ENCODE measurements at regions not wholly inside any gene's neighbourhood (a gene's known extent, or its start where the extent isn't known, plus 50 kb on each side); places are given as distances from the start of the nearest gene placed in this dataset.

DNA sequence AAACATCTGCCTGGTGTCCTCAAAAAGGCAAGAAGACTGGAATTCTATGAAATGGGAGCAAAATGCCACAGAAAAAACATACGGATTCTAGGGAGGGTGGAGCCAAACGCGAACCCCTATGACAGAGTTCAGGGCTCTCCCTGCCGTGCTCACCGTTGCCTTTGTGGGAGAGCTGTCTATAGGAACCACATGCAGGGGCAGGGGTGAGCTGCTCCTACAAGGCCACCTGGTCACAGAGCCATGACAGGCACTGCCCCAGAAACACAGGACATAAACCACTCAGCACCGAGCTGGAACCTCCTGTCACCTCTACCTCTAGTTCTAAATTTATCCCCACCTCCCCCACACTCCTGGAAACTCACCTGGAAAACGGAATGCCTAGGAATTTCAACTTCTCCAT lies 155.1 kb upstream of the ZNF32 start:
- DNase-seq (ENCODE audit: insufficient read length) (no peak), FAIRE-seq (no peak)
- TF ChIP-seq POLR2AphosphoS5 (IDR thresholded peaks at IDR 0.05; ENCODE audit: low read depth, low read length) = no peak
- no peak for TF ChIP-seq TAF1 (IDR thresholded peaks at IDR 0.05; ENCODE audit: borderline replicate concordance, low read depth, low read length)
- TF ChIP-seq POLR2A (IDR thresholded peaks at IDR 0.05; ENCODE audit: low read depth, low read length) = no peak

DNA sequence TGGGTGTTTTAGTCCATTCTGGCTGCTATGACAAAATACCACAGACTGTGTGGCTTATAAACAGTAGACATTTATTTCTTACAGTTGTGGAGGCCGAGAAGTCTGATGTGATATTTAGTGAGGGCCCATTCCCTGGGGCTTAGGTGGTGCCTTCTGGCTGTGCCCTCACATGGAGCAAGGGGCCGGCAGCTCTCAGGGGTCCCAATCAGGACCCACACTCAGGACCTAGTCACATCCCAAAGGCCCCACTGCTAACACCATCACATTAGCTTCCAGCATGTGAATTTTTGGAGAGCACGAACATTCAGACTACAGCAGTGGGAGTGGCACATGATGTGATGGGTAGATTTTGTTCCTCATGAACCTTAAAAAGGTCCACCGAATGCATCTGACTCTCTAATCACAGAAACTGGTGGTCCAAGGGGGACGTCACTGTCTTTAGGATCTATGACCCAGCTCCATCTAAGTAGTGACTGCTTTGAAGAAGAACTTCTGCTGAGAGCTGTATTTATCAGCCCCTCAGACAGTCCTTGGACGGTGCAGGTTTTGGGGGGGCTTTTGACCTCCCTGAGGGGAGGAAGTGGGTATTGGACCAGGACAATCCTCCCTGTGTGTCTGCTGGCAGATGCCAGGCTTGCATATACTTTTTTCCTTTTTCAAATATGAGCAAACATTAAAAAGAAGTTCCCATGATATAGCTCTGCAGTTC lies 154.5 kb upstream of the ZNF32 start:
- no peak for DNase-seq (ENCODE audit: insufficient read length)
- TF ChIP-seq POLR2A (IDR thresholded peaks at IDR 0.05; ENCODE audit: low read depth, low read length) = no peak
- no peak for TF ChIP-seq POLR2AphosphoS5 (IDR thresholded peaks at IDR 0.05; ENCODE audit: low read depth, low read length)
- no peak for TF ChIP-seq TAF1 (IDR thresholded peaks at IDR 0.05; ENCODE audit: borderline replicate concordance, low read depth, low read length)
- no peak for FAIRE-seq

DNA sequence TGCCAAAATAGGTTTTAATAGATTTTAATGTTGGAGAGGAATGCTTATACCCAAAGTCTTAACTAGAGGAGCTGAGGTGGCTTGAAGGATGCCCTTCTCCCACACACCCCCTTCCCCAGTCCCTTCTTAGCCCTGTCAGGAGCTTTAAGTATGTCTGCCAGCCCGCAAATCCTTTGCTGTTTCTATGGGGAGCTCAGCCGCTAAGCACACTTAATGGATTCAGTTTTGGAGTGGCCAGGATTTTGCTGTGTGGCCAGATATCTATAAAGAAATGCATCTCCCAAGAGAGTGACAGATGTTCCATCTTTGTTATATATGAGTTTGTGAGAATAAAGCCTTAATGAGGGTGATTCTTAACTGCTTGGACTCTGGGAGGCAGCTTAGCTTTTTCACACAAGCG lies 152.9 kb upstream of the ZNF32 start:
- no peak for TF ChIP-seq POLR2A (IDR thresholded peaks at IDR 0.05; ENCODE audit: low read depth, low read length)
- TF ChIP-seq POLR2AphosphoS5 (IDR thresholded peaks at IDR 0.05; ENCODE audit: low read depth, low read length) = no peak
- no peak for TF ChIP-seq TAF1 (IDR thresholded peaks at IDR 0.05; ENCODE audit: borderline replicate concordance, low read depth, low read length)
- FAIRE-seq = no peak

DNA sequence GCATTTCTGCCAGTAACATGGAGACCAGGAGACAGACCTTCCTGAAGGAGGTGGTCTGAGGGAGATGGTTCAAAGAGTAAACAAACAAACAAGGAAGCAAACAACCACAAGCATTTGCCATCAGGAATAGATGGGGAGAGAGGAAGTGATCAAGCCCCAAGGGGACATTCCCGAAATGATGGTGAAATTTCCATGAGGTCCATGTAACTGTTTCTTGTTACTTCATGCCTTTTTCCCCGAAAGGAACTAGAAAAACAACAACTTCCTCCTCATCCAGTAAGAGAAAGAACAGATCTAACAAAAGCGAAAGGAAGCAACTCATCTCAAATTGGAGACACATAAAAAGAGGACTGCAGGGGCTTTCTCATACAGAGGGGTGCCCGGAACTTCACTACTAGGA lies 152.5 kb upstream of the ZNF32 start:
- DNase-seq (ENCODE audit: insufficient read length) = no peak
- FAIRE-seq = no peak
- TF ChIP-seq POLR2AphosphoS5 (IDR thresholded peaks at IDR 0.05; ENCODE audit: low read depth, low read length) (no peak), POLR2A (IDR thresholded peaks at IDR 0.05; ENCODE audit: low read depth, low read length) (no peak), TAF1 (IDR thresholded peaks at IDR 0.05; ENCODE audit: borderline replicate concordance, low read depth, low read length) (no peak)

More for the DNA sequence above, 152.9 kb upstream of the ZNF32 start:
- no peak for DNase-seq (ENCODE audit: insufficient read length)

DNA sequence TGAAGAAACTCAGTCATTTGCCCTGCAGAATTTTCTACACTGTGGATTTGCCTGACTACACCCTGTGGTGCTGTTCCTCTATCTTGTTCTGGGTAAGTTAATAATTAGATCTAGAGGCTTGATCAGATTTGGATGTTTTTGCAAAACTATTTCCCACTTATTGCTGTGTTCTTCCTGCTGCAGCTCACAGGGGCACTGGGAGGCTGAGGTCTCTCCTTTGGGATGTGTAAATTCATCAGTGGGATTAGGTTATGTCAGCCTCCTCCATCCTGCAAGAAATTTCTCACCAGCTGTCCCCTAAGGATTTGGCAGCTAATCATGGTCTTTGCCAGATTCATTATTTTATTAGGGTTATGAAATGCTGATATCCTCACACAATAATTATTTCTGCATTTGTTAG lies 148.1 kb upstream of the ZNF32 start:
- no peak for TF ChIP-seq TAF1 (IDR thresholded peaks at IDR 0.05; ENCODE audit: borderline replicate concordance, low read depth, low read length)
- no peak for TF ChIP-seq POLR2A (IDR thresholded peaks at IDR 0.05; ENCODE audit: low read depth, low read length)
- no peak for TF ChIP-seq POLR2AphosphoS5 (IDR thresholded peaks at IDR 0.05; ENCODE audit: low read depth, low read length)
- no peak for FAIRE-seq
- DNase-seq (ENCODE audit: insufficient read length) = no peak

DNA sequence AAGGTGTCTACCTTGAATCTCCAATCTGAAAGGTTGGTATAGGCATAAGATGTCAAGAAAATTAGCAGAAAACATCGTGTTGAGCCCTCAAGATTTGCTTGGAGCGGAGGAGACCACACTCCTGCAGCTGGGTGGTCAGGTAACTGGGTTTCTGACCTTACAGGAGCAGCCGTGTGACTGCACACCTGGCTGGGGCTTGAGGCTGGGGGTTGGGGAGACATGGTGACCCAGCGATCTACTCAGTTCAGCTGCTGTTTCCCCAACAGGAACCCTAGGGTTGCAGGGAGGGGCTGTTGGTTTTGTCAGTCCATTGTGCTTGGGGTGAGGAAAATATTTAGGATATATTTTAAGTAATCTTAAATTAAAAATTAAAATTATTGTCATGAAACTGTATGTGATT lies 147.0 kb upstream of the ZNF32 start:
- TF ChIP-seq POLR2A (IDR thresholded peaks at IDR 0.05; ENCODE audit: low read depth, low read length) = no peak
- no peak for TF ChIP-seq POLR2AphosphoS5 (IDR thresholded peaks at IDR 0.05; ENCODE audit: low read depth, low read length)
- no peak for TF ChIP-seq TAF1 (IDR thresholded peaks at IDR 0.05; ENCODE audit: borderline replicate concordance, low read depth, low read length)
- DNase-seq (ENCODE audit: insufficient read length) (no peak), FAIRE-seq (no peak)

- no peak for DNase-seq (ENCODE audit: insufficient read length)
- no peak for TF ChIP-seq POLR2AphosphoS5 (IDR thresholded peaks at IDR 0.05; ENCODE audit: low read depth, low read length)
- TF ChIP-seq POLR2A (IDR thresholded peaks at IDR 0.05; ENCODE audit: low read depth, low read length) = no peak
- TF ChIP-seq TAF1 (IDR thresholded peaks at IDR 0.05; ENCODE audit: borderline replicate concordance, low read depth, low read length) = no peak
- FAIRE-seq = no peak
These were observed 146.4 kb upstream of the ZNF32 start for GRCh38 chr10:43795093-43795492.

DNA sequence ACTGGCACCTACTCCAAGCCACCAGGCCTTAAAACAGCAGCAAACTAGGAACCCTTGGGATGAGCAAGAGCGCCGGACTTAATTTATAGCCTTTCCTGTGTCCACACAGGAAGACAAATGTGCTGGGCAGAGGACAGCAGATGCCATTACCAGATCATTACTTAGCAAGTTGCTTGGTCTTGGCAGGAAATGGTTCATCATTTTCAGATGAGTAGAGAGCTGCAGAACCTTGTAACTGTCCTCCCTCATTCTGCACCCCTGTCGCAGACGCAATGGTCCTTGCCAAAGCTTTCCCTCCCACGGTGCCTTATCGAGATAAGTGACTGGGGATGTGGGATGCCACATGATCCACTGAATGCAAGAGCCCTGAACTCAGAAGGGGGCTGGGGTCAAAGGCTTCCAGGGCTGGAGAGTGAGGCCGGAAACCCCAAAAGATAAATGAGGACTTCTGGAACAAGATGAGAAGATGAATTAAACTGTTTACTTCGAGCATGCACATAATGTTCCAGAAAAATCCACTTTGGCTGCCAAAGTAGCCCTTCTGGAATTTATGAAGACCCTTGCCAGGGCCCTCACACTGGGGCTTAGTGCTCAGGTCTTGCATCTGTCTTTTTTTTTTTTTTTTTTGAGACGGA lies 145.6 kb upstream of the ZNF32 start:
- FAIRE-seq = no peak
- TF ChIP-seq POLR2AphosphoS5 (IDR thresholded peaks at IDR 0.05; ENCODE audit: low read depth, low read length) = no peak
- no peak for TF ChIP-seq TAF1 (IDR thresholded peaks at IDR 0.05; ENCODE audit: borderline replicate concordance, low read depth, low read length)
- TF ChIP-seq POLR2A (IDR thresholded peaks at IDR 0.05; ENCODE audit: low read depth, low read length) = no peak
- no peak for DNase-seq (ENCODE audit: insufficient read length)

DNA sequence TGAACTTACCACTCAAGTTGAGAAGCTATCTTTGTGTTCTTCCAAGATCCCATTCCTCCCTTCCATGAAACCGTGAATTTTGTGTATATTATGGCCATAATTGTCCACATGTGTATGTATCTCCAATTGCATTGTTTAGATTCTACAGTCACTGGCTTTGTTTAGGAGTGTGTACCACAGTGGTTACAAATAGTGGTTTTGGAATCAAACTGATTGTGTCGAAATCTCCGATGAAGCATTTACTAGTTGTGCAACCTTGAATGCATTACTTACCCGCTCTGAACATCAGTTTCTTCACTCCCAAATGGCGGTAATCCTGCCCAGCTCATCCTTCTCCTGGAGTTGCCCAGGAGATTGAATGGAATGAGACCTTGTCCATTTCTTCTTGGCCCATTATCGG lies 145.0 kb upstream of the ZNF32 start:
- DNase-seq (ENCODE audit: insufficient read length) (no peak), FAIRE-seq (no peak)

GRCh38 chr10:43790147-43790546 lies 141.5 kb upstream of the ZNF32 start:
- FAIRE-seq = no peak
- TF ChIP-seq POLR2A (IDR thresholded peaks at IDR 0.05; ENCODE audit: low read depth, low read length) (no peak), POLR2AphosphoS5 (IDR thresholded peaks at IDR 0.05; ENCODE audit: low read depth, low read length) (no peak), TAF1 (IDR thresholded peaks at IDR 0.05; ENCODE audit: borderline replicate concordance, low read depth, low read length) (no peak)
- no peak for DNase-seq (ENCODE audit: insufficient read length)

More for the DNA sequence above, 145.0 kb upstream of the ZNF32 start:
- TF ChIP-seq TAF1 (IDR thresholded peaks at IDR 0.05; ENCODE audit: borderline replicate concordance, low read depth, low read length) = no peak
- no peak for TF ChIP-seq POLR2A (IDR thresholded peaks at IDR 0.05; ENCODE audit: low read depth, low read length)
- TF ChIP-seq POLR2AphosphoS5 (IDR thresholded peaks at IDR 0.05; ENCODE audit: low read depth, low read length) = no peak

GRCh38 chr10:43785252-43785651 lies 136.6 kb upstream of the ZNF32 start:
- DNase-seq (ENCODE audit: insufficient read length) = no peak
- TF ChIP-seq TAF1 (IDR thresholded peaks at IDR 0.05; ENCODE audit: borderline replicate concordance, low read depth, low read length) = no peak
- TF ChIP-seq POLR2A (IDR thresholded peaks at IDR 0.05; ENCODE audit: low read depth, low read length) = no peak
- TF ChIP-seq POLR2AphosphoS5 (IDR thresholded peaks at IDR 0.05; ENCODE audit: low read depth, low read length) = no peak
- peak; percentile 21 for FAIRE-seq

GRCh38 chr10:43782814-43783213 lies 134.1 kb upstream of the ZNF32 start:
- FAIRE-seq (no peak), DNase-seq (ENCODE audit: insufficient read length) (no peak)
- no peak for TF ChIP-seq POLR2AphosphoS5 (IDR thresholded peaks at IDR 0.05; ENCODE audit: low read depth, low read length)
- TF ChIP-seq TAF1 (IDR thresholded peaks at IDR 0.05; ENCODE audit: borderline replicate concordance, low read depth, low read length) = no peak
- TF ChIP-seq POLR2A (IDR thresholded peaks at IDR 0.05; ENCODE audit: low read depth, low read length) = no peak

All from GM12892 (cell line).